ENCODE measurements at regions not wholly inside any gene's neighbourhood (a gene's known extent, or its start where the extent isn't known, plus 50 kb on each side); places are given as distances from the start of the nearest gene placed in this dataset.

DNA sequence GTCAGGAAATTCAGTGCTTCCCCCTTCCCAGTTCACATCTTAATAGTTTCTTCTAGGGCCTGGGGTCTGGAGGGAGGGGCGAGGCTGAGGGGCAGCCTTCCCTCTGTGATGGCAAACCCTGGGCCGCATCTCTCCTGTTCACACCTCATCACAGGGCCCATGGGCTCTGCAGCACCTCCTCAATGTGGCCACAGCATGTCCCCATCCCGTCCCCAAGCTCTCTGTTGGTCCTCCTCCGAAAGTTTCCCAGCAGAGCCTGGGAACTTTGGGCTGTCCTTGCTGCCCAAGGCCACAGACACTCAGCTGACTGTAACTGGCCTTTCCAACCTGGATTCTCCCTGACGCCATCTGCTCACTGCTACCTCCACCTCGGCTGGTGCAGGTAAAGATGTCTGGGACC, 112.7 kb upstream of the PTPRM start:
- TF ChIP-seq, protein P1, sequence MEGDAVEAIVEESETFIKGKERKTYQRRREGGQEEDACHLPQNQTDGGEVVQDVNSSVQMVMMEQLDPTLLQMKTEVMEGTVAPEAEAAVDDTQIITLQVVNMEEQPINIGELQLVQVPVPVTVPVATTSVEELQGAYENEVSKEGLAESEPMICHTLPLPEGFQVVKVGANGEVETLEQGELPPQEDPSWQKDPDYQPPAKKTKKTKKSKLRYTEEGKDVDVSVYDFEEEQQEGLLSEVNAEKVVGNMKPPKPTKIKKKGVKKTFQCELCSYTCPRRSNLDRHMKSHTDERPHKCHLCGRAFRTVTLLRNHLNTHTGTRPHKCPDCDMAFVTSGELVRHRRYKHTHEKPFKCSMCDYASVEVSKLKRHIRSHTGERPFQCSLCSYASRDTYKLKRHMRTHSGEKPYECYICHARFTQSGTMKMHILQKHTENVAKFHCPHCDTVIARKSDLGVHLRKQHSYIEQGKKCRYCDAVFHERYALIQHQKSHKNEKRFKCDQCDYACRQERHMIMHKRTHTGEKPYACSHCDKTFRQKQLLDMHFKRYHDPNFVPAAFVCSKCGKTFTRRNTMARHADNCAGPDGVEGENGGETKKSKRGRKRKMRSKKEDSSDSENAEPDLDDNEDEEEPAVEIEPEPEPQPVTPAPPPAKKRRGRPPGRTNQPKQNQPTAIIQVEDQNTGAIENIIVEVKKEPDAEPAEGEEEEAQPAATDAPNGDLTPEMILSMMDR (IDR thresholded peaks at IDR 0.05), result no peak
- TF ChIP-seq, protein P2, sequence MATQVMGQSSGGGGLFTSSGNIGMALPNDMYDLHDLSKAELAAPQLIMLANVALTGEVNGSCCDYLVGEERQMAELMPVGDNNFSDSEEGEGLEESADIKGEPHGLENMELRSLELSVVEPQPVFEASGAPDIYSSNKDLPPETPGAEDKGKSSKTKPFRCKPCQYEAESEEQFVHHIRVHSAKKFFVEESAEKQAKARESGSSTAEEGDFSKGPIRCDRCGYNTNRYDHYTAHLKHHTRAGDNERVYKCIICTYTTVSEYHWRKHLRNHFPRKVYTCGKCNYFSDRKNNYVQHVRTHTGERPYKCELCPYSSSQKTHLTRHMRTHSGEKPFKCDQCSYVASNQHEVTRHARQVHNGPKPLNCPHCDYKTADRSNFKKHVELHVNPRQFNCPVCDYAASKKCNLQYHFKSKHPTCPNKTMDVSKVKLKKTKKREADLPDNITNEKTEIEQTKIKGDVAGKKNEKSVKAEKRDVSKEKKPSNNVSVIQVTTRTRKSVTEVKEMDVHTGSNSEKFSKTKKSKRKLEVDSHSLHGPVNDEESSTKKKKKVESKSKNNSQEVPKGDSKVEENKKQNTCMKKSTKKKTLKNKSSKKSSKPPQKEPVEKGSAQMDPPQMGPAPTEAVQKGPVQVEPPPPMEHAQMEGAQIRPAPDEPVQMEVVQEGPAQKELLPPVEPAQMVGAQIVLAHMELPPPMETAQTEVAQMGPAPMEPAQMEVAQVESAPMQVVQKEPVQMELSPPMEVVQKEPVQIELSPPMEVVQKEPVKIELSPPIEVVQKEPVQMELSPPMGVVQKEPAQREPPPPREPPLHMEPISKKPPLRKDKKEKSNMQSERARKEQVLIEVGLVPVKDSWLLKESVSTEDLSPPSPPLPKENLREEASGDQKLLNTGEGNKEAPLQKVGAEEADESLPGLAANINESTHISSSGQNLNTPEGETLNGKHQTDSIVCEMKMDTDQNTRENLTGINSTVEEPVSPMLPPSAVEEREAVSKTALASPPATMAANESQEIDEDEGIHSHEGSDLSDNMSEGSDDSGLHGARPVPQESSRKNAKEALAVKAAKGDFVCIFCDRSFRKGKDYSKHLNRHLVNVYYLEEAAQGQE (IDR thresholded peaks at IDR 0.05; ENCODE audit: insufficient read depth in 1 of 2, low read depth in 2 of 2, low read length in 1 of 2), result no peak
- no peak for TF ChIP-seq TCF7L2 (IDR thresholded peaks at IDR 0.05; ENCODE audit: low read depth, low read length)
- no peak for TF ChIP-seq POLR2AphosphoS5 (IDR thresholded peaks at IDR 0.05; ENCODE audit: low read depth, low read length)
- no peak for TF ChIP-seq SIN3A (IDR thresholded peaks at IDR 0.05; ENCODE audit: borderline replicate concordance, insufficient read depth, low read depth, low read length)
